GM18861 (cell line): ENCODE measurements at regions not wholly inside any gene's neighbourhood (a gene's known extent, or its start where the extent isn't known, plus 50 kb on each side); places are given as distances from the start of the nearest gene placed in this dataset.
A peak's percentile ranks its signal among the peaks of the same experiment; 100 is the strongest.
"Not testable (repeated sequence)": the region's sequence is repeated elsewhere in the genome, so short reads cannot be mapped to it uniquely, and the experiment has no call there.

Experiments
- ATAC-seq: cut with Tn5 transposase; IDR thresholded peaks from one replicate; pipeline ENCODE4 v1.9.1; 2021; ENCODE audit not compliant: unreplicated experiment

- no peak for ATAC-seq
These were observed 57.1 kb downstream of the GRIN2B start for GRCh38 chr12:13924286-13924685.

- no peak for ATAC-seq
These were observed 62.5 kb downstream of the GRIN2B start for GRCh38 chr12:13918897-13919296.

- ATAC-seq = no peak
These were observed 66.3 kb downstream of the GRIN2B start for GRCh38 chr12:13915096-13915495.

- no peak for ATAC-seq
These were observed 68.0 kb downstream of the GRIN2B start for GRCh38 chr12:13913371-13913770.

GRCh38 chr12:13911756-13912554, 69.4 kb downstream of the GRIN2B start:
- no peak for ATAC-seq

- no peak for ATAC-seq
These were observed 75.6 kb downstream of the GRIN2B start for GRCh38 chr12:13905794-13906193.

- no peak for ATAC-seq
These were observed 80.7 kb downstream of the GRIN2B start for GRCh38 chr12:13900718-13901117.

GRCh38 chr12:13898387-13898786, 83.0 kb downstream of the GRIN2B start:
- ATAC-seq = not testable (repeated sequence)

- no peak for ATAC-seq
These were observed 83.6 kb downstream of the GRIN2B start for GRCh38 chr12:13897811-13898210.

- no peak for ATAC-seq
These were observed 85.3 kb downstream of the GRIN2B start for GRCh38 chr12:13896063-13896626.

GRCh38 chr12:13891902-13892301, 89.5 kb downstream of the GRIN2B start:
- no peak for ATAC-seq

GRCh38 chr12:13890943-13891342, 90.5 kb downstream of the GRIN2B start:
- ATAC-seq = no peak

GRCh38 chr12:13887779-13888388, 93.5 kb downstream of the GRIN2B start:
- ATAC-seq = no peak

GRCh38 chr12:13882176-13882575, 99.2 kb downstream of the GRIN2B start:
- no peak for ATAC-seq

GRCh38 chr12:13880613-13881012, 100.8 kb downstream of the GRIN2B start:
- no peak for ATAC-seq

- ATAC-seq = no peak
These were observed 105.7 kb downstream of the GRIN2B start for GRCh38 chr12:13875744-13876143.

GRCh38 chr12:13870255-13870654, 111.1 kb downstream of the GRIN2B start:
- ATAC-seq = no peak

- peak; percentile 91 for ATAC-seq
These were observed 117.2 kb downstream of the GRIN2B start for GRCh38 chr12:13864081-13864673.

GRCh38 chr12:13857750-13858149, 123.7 kb downstream of the GRIN2B start:
- ATAC-seq = no peak

GRCh38 chr12:13853471-13853870, 127.9 kb downstream of the GRIN2B start:
- no peak for ATAC-seq

GRCh38 chr12:13851828-13852227, 129.6 kb downstream of the GRIN2B start:
- no peak for ATAC-seq

GRCh38 chr12:13849456-13849855, 131.9 kb downstream of the GRIN2B start:
- ATAC-seq = no peak
